ENCODE measurements at regions not wholly inside any gene's neighbourhood (a gene's known extent, or its start where the extent isn't known, plus 50 kb on each side); places are given as distances from the start of the nearest gene placed in this dataset.
A peak's percentile ranks its signal among the peaks of the same experiment; 100 is the strongest.

GRCh38 chr7:130893441-130893894 is 159.5 kb upstream of the KLF14 start:
- peak overlapping the region; percentile 82 for H3K27ac Mint-ChIP-seq
- peaks cover 53% of the 10 kb centered on the region for H3K36me3 Mint-ChIP-seq (ENCODE audit: low read depth)
- no peaks in the 10 kb centered on the region for H3K9me3 Mint-ChIP-seq
- H3K4me1 Mint-ChIP-seq (ENCODE audit: low read depth) = peaks cover 56% of the 10 kb centered on the region
- H3K4me3 Mint-ChIP-seq = no peak overlapping the region
- H3K27me3 Mint-ChIP-seq (ENCODE audit: low read depth) = no peaks in the 10 kb centered on the region

- Mint-ChIP-seq H3K27ac (peak overlapping the region; percentile 82), H3K4me1 (ENCODE audit: low read depth) (peaks cover 57% of the 10 kb centered on the region), H3K4me3 (peak overlapping the region; percentile 12), H3K9me3 (no peaks in the 10 kb centered on the region), H3K36me3 (ENCODE audit: low read depth) (peaks cover 49% of the 10 kb centered on the region), H3K27me3 (ENCODE audit: low read depth) (no peaks in the 10 kb centered on the region)
These were observed 160.3 kb upstream of the KLF14 start for GRCh38 chr7:130894146-130894908.

GRCh38 chr7:130894909-130895750 is 161.1 kb upstream of the KLF14 start:
- H3K27ac Mint-ChIP-seq = peak overlapping the region; percentile 82
- H3K9me3 Mint-ChIP-seq = no peaks in the 10 kb centered on the region
- no peaks in the 10 kb centered on the region for H3K27me3 Mint-ChIP-seq (ENCODE audit: low read depth)
- peak overlapping the region; percentile 24 for H3K4me3 Mint-ChIP-seq
- peaks cover 65% of the 10 kb centered on the region for H3K4me1 Mint-ChIP-seq (ENCODE audit: low read depth)
- peaks cover 55% of the 10 kb centered on the region for H3K36me3 Mint-ChIP-seq (ENCODE audit: low read depth)

GRCh38 chr7:130896051-130896881 is 162.3 kb upstream of the KLF14 start:
- no peaks in the 10 kb centered on the region for H3K9me3 Mint-ChIP-seq
- no peaks in the 10 kb centered on the region for H3K27me3 Mint-ChIP-seq (ENCODE audit: low read depth)
- no peak overlapping the region for H3K4me3 Mint-ChIP-seq
- peaks cover 61% of the 10 kb centered on the region for H3K4me1 Mint-ChIP-seq (ENCODE audit: low read depth)
- peaks cover 51% of the 10 kb centered on the region for H3K36me3 Mint-ChIP-seq (ENCODE audit: low read depth)
- peak overlapping the region; percentile 82 for H3K27ac Mint-ChIP-seq

GRCh38 chr7:130896898-130897514 is 163.0 kb upstream of the KLF14 start:
- Mint-ChIP-seq H3K4me3 (no peak overlapping the region), H3K27ac (peak overlapping the region; percentile 82), H3K4me1 (ENCODE audit: low read depth) (peaks cover 68% of the 10 kb centered on the region), H3K9me3 (no peaks in the 10 kb centered on the region), H3K27me3 (ENCODE audit: low read depth) (no peaks in the 10 kb centered on the region), H3K36me3 (ENCODE audit: low read depth) (peaks cover 53% of the 10 kb centered on the region)

- H3K27ac Mint-ChIP-seq = peak overlapping the region; percentile 50
- H3K4me3 Mint-ChIP-seq = no peak overlapping the region
- H3K4me1 Mint-ChIP-seq (ENCODE audit: low read depth) = peaks cover 68% of the 10 kb centered on the region
These were observed 163.8 kb upstream of the KLF14 start for GRCh38 chr7:130897515-130898419.

GRCh38 chr7:130899071-130899560 is 165.1 kb upstream of the KLF14 start:
- H3K27me3 Mint-ChIP-seq (ENCODE audit: low read depth) = no peaks in the 10 kb centered on the region
- peaks cover 51% of the 10 kb centered on the region for H3K36me3 Mint-ChIP-seq (ENCODE audit: low read depth)
- peaks cover 67% of the 10 kb centered on the region for H3K4me1 Mint-ChIP-seq (ENCODE audit: low read depth)
- H3K9me3 Mint-ChIP-seq = no peaks in the 10 kb centered on the region
- H3K27ac Mint-ChIP-seq = peak overlapping the region; percentile 46
- no peak overlapping the region for H3K4me3 Mint-ChIP-seq

More at GRCh38 chr7:130897515-130898419, 163.8 kb upstream of the KLF14 start:
- Mint-ChIP-seq H3K27me3 (ENCODE audit: low read depth) (no peaks in the 10 kb centered on the region), H3K9me3 (no peaks in the 10 kb centered on the region), H3K36me3 (ENCODE audit: low read depth) (peaks cover 52% of the 10 kb centered on the region)

GRCh38 chr7:130899638-130900401 is 165.8 kb upstream of the KLF14 start:
- Mint-ChIP-seq H3K4me3 (no peak overlapping the region), H3K9me3 (no peaks in the 10 kb centered on the region), H3K27ac (peak overlapping the region; percentile 46), H3K36me3 (ENCODE audit: low read depth) (peaks cover 49% of the 10 kb centered on the region), H3K4me1 (ENCODE audit: low read depth) (peaks cover 63% of the 10 kb centered on the region), H3K27me3 (ENCODE audit: low read depth) (no peaks in the 10 kb centered on the region)

GRCh38 chr7:130900471-130901076 is 166.6 kb upstream of the KLF14 start:
- peaks cover 45% of the 10 kb centered on the region for H3K36me3 Mint-ChIP-seq (ENCODE audit: low read depth)
- no peaks in the 10 kb centered on the region for H3K27me3 Mint-ChIP-seq (ENCODE audit: low read depth)
- H3K9me3 Mint-ChIP-seq = no peaks in the 10 kb centered on the region
- no peak overlapping the region for H3K4me3 Mint-ChIP-seq
- peak overlapping the region; percentile 32 for H3K27ac Mint-ChIP-seq
- peaks cover 57% of the 10 kb centered on the region for H3K4me1 Mint-ChIP-seq (ENCODE audit: low read depth)

GRCh38 chr7:130901209-130901783 is 167.3 kb upstream of the KLF14 start:
- Mint-ChIP-seq H3K36me3 (ENCODE audit: low read depth) (peaks cover 37% of the 10 kb centered on the region), H3K27me3 (ENCODE audit: low read depth) (no peaks in the 10 kb centered on the region), H3K4me3 (no peak overlapping the region), H3K9me3 (no peaks in the 10 kb centered on the region), H3K27ac (peak overlapping the region; percentile 36), H3K4me1 (ENCODE audit: low read depth) (peaks cover 56% of the 10 kb centered on the region)

- H3K4me1 Mint-ChIP-seq (ENCODE audit: low read depth) = peaks cover 51% of the 10 kb centered on the region
- H3K9me3 Mint-ChIP-seq = no peaks in the 10 kb centered on the region
- H3K4me3 Mint-ChIP-seq = no peak overlapping the region
- H3K27me3 Mint-ChIP-seq (ENCODE audit: low read depth) = no peaks in the 10 kb centered on the region
- peak overlapping the region; percentile 62 for H3K27ac Mint-ChIP-seq
- peaks cover 28% of the 10 kb centered on the region for H3K36me3 Mint-ChIP-seq (ENCODE audit: low read depth)
These were observed 168.8 kb upstream of the KLF14 start for GRCh38 chr7:130902755-130903357.
